Medulla oblongata (tissue), 1 donor: ENCODE measurements at regions not wholly inside any gene's neighbourhood (a gene's known extent, or its start where the extent isn't known, plus 50 kb on each side); places are given as distances from the start of the nearest gene placed in this dataset.

ENCODE experiments used
- DNase-seq: peaks from one replicate; pipeline ENCODE4 v3.0.0-alpha.2; 2015; ENCODE audit errors: extremely low spot score

GRCh38 chr5:175285261-175285660 is 158.7 kb downstream of the DRD1 start:
- no peak for DNase-seq

DNA sequence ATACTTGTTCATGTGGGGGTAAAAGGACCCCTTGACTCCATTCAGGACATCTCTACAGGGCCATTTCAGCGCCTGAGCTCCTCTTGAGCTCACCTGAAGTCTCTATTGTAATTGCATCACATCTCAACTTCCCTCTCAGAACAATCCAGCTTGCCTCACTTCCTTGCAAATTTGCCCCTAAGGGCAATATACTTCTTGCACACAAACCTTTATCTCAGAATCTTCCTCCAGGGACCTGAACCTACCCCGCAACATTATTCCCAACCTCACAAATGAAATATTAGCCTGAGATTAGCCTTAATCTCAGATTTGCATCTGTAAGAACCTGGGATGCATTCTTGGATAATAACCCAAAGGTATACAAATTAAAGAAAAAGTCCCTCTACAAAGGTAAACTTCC is 159.2 kb downstream of the DRD1 start:
- no peak for DNase-seq

- no peak for DNase-seq
Observed at GRCh38 chr5:175282611-175283225, 161.3 kb downstream of the DRD1 start.

DNA sequence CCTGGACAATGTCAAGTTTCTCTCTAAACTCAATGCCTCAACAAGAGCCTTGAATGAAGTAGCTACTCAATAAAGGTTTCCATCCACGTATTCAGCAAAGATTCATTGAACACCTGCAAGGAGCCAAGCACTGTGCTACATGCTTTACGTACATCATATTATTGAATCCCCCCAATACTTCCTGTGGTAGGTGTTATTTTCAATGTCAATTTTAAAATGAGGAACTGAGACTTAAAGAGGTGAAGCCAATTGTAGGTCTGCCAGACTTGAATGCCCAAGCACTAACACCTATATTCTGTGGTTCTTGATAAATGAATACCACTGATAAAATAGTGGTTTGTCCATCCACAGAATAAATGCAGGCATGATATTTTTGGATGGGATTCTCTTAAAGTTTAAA is 162.3 kb downstream of the DRD1 start:
- DNase-seq: no peak

GRCh38 chr5:175281257-175281656 is 162.7 kb downstream of the DRD1 start:
- no peak for DNase-seq

- no peak for DNase-seq
Observed at GRCh38 chr5:175279506-175279905, 164.5 kb downstream of the DRD1 start.

DNA sequence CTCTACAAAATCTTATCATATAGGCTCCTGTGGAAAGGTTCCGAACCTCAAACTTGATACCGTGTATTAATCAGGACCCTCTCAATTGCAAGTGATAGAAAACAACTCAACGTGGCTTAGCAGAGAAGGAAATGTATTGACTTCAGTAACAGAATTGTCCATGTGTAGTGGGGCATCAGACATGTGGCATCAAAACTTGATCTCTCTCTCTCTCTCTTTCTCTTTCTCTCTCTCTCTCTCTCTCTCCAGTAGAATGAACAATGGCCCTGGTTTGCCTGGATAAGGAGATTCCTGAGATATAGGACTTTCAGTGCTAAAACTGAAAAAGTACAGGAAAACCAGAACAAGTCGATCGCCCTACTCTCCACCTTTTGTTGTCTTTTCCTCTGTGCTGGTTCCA is 168.2 kb downstream of the DRD1 start:
- DNase-seq: no peak

DNA sequence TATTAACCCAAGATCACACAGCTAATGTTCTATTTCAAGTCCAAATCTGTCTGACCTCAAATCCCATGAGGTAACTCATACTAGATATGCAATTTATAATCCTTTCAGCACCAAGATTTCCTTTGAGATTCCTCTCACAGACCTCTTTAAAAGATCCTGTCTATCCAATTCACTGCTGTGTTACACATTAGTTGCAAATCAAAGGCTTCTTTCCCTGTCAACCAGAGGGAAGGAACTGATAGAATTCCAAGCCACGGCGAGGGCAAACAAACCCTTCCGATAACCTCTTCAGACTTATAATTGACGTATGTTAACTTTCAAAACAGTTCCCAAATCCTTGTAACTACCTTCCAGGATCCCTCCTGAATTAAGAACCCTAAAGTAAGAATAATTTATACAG is 168.9 kb downstream of the DRD1 start:
- DNase-seq: no peak

- no peak for DNase-seq
Observed at GRCh38 chr5:175274171-175274570, 169.8 kb downstream of the DRD1 start.

GRCh38 chr5:175264406-175264805 is 179.6 kb downstream of the DRD1 start:
- no peak for DNase-seq

- DNase-seq: no peak
Observed at GRCh38 chr5:175263776-175264175, 180.2 kb downstream of the DRD1 start.

DNA sequence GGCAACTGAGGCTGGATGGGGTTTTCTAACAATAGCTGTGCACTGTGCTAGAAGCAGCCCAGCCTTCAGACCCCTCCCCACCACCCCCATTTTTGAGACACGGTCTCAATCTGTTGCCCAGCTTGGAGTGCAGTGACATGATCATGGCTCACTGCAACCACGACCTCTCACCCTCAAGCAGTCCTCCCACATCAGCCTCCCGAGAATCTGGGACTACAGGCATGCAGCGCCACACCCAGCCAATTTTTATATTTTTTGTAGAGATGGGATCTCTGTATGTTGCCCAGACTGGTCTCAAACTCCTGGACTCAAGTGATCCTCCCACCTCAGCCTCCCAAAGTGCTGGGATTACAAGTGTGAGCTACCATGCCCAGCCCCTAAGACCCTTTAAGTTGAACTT is 182.5 kb downstream of the DRD1 start:
- DNase-seq: no peak

DNA sequence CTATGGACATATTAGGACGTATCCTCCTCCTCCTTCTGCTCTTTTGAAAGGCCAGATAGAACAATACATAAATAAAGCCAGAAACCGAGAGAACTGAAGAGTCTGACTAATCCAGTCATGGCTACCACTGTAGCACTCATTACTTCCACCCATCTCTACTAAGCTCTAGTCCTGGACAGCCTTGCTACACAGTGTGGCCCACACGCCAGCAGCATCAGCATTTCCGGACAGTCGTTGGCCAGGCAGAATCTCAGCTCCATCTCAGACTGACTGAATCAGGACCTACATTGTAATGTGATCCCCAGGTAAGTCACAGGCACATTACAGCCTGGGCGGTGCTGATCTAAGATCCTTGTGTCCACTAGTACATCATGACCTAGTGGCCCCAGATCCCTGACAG is 182.9 kb downstream of the DRD1 start:
- DNase-seq: no peak

DNA sequence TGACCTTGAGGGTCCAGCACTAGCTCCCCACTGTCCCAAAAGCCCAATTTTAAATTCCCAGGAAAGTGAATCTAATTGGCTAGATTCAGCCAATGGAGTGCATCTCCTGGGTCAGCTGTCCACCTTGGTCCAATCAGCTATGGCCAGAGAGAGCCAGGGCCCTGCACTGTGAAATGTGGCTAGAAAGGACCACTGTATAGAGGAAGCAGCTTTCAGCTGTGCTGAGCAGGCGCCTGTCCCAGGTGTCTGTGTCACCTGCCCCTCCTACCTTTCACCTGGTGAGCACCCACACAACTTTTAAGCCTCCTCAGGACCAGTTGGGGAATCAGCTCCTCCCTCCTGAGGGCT is 186.2 kb downstream of the DRD1 start:
- DNase-seq: no peak

DNA sequence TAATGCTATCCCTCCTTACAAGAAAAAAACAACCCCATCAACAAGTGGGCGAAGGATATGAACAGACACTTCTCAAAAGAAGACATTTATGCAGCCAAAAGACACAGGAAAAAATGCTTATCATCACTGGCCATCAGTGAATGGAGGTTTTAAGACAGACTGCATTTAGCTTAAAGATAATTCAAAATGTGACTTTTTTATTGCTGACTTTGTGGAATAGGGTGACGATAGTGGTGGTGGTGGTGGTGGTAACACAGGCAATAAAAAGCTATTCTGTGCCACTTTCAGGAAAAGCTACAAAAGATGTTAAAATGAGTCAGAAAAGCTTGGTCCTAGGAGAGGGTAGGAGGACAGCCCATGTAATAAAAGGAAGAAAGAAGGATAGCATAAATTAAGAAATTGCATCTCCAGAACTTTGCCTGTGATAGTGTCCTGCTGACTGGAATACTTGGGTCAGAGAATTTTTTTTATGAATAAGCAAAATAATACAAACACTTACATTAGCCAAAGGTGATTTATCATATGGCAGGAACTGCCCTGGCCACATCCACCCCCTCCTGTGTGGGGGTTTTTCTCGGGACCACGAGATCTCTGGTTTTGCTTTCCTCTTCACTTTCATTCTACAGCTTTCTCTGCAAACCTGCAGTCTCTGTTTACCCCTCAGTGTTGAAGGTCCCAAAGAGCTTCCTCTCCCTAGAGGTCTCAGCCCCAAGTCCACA is 186.7 kb downstream of the DRD1 start:
- DNase-seq: no peak

DNA sequence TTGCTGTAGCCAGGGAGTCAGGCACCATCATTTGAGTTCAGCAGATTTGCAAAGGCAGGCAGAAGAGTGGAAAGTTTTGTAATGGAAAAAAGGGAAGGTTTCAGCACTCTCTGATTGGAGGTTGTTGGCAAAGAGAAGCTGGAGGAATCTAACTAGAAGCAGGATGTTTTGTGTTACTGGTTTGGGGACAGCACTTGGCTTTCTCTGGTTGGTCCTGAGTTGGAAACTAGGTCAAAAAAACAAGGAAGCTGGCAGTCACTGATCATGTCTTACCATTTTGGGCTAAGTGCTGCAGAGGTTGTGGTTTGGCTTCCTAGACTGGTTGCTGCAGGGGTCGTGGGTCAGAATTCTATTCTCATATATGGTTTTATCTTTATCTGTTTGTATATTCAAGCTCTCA is 189.8 kb downstream of the DRD1 start:
- no peak for DNase-seq

GRCh38 chr5:175253597-175253996 is 190.4 kb downstream of the DRD1 start:
- no peak for DNase-seq

DNA sequence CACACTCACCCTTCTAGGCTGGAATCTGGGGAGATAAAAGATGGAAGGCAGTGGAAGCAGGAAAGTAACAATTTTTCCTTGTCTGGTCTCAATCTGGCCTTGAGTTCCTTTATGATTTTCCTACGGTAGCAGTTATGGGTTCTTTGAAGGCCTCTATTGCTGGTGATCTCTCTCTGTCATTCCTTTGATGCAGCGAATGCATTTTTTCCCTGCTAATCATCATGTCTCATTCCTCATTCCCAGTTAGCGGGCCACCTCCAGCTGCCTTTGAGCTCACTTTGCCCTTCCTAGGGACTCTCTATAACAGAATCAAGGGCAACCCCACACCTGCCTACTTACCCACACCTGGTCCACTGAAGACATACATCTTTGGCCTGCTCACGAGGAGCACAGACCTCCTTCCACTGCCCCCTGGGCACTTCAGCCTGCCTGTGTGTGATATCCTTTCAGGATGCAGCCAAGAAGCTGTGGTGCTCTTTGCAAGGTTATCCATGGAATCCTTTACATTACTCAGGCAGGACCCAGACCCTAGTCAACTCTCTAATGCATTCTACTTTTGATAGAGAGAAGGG is 191.7 kb downstream of the DRD1 start:
- DNase-seq: no peak

- DNase-seq: no peak
Observed at GRCh38 chr5:175250426-175250825, 193.6 kb downstream of the DRD1 start.

DNA sequence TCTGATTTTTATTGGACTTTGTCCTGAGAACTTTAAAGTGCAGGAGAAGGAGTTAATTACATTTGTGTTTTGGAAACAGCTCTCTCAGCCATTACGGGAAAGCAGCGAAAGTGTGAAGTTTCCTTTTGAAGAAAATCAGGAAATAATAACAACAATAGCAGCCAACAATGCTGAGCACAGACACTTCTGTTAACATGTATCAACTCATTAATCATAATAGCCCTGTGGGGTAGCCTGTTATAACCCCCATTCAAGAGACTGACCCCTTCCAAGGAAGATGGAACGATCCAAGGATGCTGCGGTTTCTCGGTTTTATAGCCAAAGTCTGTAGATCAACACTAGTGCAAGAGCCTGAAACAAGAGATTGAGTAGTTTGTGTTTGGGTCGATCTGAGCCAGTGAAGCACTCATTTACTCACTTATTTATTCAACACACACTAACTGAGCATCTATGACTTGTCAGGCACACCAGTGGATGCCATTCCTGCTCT is 195.5 kb downstream of the DRD1 start:
- no peak for DNase-seq

DNA sequence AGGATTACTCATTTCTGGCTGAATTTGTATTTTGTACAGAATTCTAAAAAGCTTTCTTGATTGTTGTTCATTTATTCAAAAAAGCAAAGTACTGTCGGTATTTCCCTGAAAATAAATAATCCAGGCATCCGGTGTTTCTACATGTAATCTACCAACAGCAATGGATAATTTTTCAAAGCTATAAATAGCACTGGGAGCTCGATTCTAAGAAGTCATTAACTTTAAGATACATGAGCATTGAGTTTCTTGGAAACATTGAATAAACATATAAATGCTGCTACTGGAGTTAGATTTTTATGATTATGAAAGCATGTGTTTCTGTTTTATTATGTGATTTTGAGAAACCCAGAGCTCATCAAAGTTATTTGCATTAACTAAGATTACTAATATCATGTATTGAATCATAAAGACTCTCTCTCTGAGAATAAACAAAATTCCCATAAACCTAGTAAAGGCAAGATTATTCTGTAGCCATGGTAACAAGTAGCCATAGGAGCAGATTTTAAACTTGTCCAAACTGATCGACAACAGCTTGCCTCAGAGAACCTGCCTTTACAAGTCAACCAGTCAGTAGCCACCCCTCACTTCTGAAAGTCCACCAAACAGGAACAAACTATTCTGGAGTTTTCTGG is 197.0 kb downstream of the DRD1 start:
- no peak for DNase-seq

- no peak for DNase-seq
Observed at GRCh38 chr5:175246242-175246888, 197.6 kb downstream of the DRD1 start.
